Suprapubic skin (tissue), 4 donors: ENCODE measurements at regions not wholly inside any gene's neighbourhood (a gene's known extent, or its start where the extent isn't known, plus 50 kb on each side); places are given as distances from the start of the nearest gene placed in this dataset.

Experiments used
- DNase-seq, 2 donors: peaks; one replicate each; pipeline ENCODE4 v3.0.0-alpha.2; 2019; ENCODE audit warnings: low spot score in 2 of 2
- H3K27ac ChIP-seq: fragments of 200-600 bp; sonication (generic); one replicate; pipeline ENCODE4 v1.5.1; 2019
- H3K27me3 ChIP-seq: fragments of 200-600 bp; sonication (generic); one replicate; pipeline ENCODE4 v1.5.1; 2019
- H3K36me3 ChIP-seq: fragments of 200-600 bp; sonication (generic); one replicate; pipeline ENCODE4 v1.5.1; 2019
- H3K4me1 ChIP-seq: fragments of 200-600 bp; sonication (generic); one replicate; pipeline ENCODE4 v1.5.1; 2019
- H3K4me3 ChIP-seq: fragments of 200-600 bp; sonication (generic); one replicate; pipeline ENCODE4 v1.5.1; 2019; ENCODE audit warnings: mild to moderate bottlenecking
- H3K9me3 ChIP-seq: fragments of 200-600 bp; sonication (generic); one replicate; pipeline ENCODE4 v1.5.1; 2019
- EP300 ChIP-seq: sonication (generic); formaldehyde crosslinking; IDR thresholded peaks from one replicate; pipeline ENCODE4 v1.6.1; 2017; ENCODE audit warnings: antibody characterized with exemption
- POLR2A ChIP-seq, 2 donors: fragments of 450-650 bp; IDR thresholded peaks; one replicate each; pipeline ENCODE4 v1.6.1; 2017; ENCODE audit warnings: antibody characterized with exemption in 2 of 2, mild to moderate bottlenecking in 2 of 2, moderate library complexity in 2 of 2
- POLR2AphosphoS5 ChIP-seq, 3 donors: sonication (generic); formaldehyde crosslinking; IDR thresholded peaks; one replicate each; pipeline ENCODE4 v1.6.1; 2017; ENCODE audit warnings: antibody characterized with exemption in 3 of 3
- WGBS: methylation state at CpG from one replicate; pipeline ENCODE4 v1.1.5; 2018; 5-methylcytosine and 5-hydroxymethylcytosine counted together
- TF ChIP-seq, protein P1 (sequence below), 2 donors: fragments of 200-600 bp in 1 of 2; fragments of 450-650 bp in 1 of 2; sonication (generic) in 1 of 2; IDR thresholded peaks; one replicate each; pipeline ENCODE4 v1.5.1; 2016 to 2019; ENCODE audit warnings: antibody characterized with exemption in 2 of 2, mild to moderate bottlenecking in 1 of 2, moderate library complexity in 1 of 2

DNA sequence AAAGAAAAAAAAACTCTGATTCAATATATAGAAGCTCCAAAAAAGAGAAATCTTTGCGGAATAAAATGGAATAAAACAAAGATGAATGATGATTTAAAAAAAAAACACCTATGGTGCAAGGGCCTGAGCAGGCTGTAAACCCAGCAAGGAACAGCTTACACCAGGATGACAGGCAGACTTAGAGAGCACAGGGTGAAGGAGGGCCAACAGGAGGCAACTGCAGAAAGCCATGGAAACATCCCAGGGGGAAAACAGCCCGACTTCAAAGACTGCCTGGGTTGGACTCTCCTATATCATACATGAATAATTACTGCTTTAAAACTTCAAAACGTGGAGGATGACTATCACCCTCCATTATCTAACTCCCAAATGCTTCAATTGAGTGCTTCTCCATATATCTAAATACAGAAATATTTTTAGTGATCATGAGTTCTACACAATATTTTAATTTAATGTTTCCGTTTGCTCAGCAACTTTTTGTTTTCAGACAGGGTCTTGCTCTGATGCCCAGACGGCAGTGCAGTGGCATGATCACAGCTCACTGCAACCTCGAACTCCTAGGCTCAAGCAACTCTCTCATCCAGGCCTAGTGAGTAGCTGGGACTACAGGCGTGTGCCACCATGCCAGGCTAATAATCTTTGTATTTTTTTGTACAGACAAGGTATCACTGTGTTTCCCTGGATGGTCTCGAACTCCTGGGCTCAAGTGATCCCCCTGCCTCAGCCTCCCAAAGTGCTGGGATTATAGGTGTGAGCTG lies 456.2 kb downstream of the TBL1XR1 start:
- Histone ChIP-seq H3K27me3 (no peaks in the 10 kb centered on the region), H3K9me3 (no peaks in the 10 kb centered on the region), H3K4me3 (no peak overlapping the region), H3K4me1 (no peaks in the 10 kb centered on the region), H3K36me3 (no peaks in the 10 kb centered on the region), H3K27ac (no peak overlapping the region)
- WGBS = 72% methylated on average over 8 of the region's 8 CpGs
- no peak for DNase-seq
- no peak for TF ChIP-seq POLR2A (IDR thresholded peaks at IDR 0.05)
- no peak for TF ChIP-seq EP300
- TF ChIP-seq, protein P1, sequence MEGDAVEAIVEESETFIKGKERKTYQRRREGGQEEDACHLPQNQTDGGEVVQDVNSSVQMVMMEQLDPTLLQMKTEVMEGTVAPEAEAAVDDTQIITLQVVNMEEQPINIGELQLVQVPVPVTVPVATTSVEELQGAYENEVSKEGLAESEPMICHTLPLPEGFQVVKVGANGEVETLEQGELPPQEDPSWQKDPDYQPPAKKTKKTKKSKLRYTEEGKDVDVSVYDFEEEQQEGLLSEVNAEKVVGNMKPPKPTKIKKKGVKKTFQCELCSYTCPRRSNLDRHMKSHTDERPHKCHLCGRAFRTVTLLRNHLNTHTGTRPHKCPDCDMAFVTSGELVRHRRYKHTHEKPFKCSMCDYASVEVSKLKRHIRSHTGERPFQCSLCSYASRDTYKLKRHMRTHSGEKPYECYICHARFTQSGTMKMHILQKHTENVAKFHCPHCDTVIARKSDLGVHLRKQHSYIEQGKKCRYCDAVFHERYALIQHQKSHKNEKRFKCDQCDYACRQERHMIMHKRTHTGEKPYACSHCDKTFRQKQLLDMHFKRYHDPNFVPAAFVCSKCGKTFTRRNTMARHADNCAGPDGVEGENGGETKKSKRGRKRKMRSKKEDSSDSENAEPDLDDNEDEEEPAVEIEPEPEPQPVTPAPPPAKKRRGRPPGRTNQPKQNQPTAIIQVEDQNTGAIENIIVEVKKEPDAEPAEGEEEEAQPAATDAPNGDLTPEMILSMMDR (IDR thresholded peaks at IDR 0.05) = no peak

DNA sequence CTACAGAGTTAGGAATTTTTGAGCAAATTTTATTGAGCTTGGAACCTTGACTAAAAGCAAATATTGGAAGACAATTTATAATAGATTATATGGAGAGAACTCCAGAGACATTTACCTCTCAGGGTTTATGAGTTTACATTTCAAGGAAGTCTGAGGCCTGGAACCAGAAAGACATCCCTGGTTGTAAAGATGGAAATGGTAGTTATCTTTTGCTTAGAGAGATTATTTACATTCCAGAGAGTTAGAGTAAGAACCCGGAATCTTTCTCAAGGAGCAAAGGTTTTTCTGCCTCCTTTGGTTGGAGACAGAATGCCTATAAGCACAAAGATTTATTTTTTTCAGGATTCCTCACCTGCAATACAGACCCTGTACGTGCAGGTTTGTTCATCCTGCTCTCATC lies 458.1 kb downstream of the TBL1XR1 start:
- Histone ChIP-seq H3K4me1 (no peaks in the 10 kb centered on the region), H3K27me3 (no peaks in the 10 kb centered on the region), H3K36me3 (no peaks in the 10 kb centered on the region), H3K4me3 (no peak overlapping the region), H3K27ac (no peak overlapping the region), H3K9me3 (no peaks in the 10 kb centered on the region)
- 59% methylated on average over 2 of the region's 2 CpGs for WGBS
- TF ChIP-seq POLR2A (IDR thresholded peaks at IDR 0.05) (no peak), POLR2AphosphoS5 (IDR thresholded peaks at IDR 0.05) (no peak), EP300 (no peak)
- TF ChIP-seq, protein P1 (IDR thresholded peaks at IDR 0.05) = no peak
- DNase-seq = no peak

DNA sequence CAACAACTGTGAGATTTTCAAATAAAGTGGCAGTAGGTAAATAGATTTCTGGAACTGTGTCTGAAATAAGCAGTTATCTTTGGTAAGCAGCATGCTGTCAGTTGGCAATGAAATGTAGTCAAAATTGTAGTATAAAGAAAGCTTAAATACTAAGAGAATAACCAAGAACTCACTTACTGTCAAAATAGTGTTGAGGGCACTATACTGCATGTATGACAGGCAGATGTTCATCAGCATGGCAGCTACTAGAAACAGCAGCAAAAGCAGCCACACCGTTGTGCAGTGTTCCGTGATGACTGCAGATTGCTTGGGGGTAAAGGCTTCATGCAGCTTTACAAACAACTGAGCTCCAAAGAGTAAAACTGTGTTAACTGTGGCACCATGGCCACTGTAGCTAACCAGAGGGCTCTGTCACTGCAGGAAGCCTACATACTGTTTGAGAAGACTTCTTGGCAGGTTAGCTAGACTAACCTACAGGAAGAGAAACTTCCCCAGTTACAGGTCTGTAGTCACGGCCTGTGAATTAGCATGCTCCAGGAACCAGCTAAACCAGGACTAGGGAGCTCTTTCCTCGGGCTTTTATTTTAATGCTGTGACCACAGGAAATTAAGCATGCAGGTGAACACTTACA lies 459.7 kb downstream of the TBL1XR1 start:
- DNase-seq = no peak
- Histone ChIP-seq H3K27ac (no peak overlapping the region), H3K4me1 (no peaks in the 10 kb centered on the region), H3K36me3 (no peaks in the 10 kb centered on the region), H3K4me3 (no peak overlapping the region), H3K27me3 (no peaks in the 10 kb centered on the region), H3K9me3 (no peaks in the 10 kb centered on the region)
- TF ChIP-seq POLR2A (IDR thresholded peaks at IDR 0.05) = no peak
- TF ChIP-seq, protein P1 (IDR thresholded peaks at IDR 0.05) = no peak
- WGBS = 77% methylated on average over 4 of the region's 4 CpGs

DNA sequence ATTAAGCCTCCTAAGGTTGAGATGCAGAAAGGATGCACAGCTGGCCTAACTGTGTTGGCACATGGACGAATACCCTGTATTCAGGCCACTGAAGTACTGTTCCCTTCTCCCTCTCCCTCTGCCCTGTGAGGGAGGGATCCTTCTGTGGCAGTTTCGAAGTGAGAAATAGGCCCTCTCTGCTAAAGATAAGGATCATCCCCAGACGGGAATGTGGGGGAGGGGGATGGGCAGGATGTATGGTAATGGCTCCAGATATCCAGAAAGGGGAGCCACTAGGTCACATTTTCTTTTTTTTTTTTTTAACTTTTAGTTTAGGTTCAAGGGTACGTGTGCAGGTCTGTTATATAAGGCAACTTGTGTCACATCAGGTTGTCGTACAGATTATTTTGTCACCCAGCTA lies 463.1 kb downstream of the TBL1XR1 start:
- WGBS = 65% methylated on average over 5 of the region's 5 CpGs
- Histone ChIP-seq H3K4me1 (no peaks in the 10 kb centered on the region), H3K27ac (no peak overlapping the region), H3K9me3 (no peaks in the 10 kb centered on the region), H3K36me3 (no peaks in the 10 kb centered on the region), H3K4me3 (no peak overlapping the region), H3K27me3 (no peaks in the 10 kb centered on the region)
- TF ChIP-seq POLR2A (IDR thresholded peaks at IDR 0.05) = no peak
- no peak for TF ChIP-seq EP300
- TF ChIP-seq, protein P1 (IDR thresholded peaks at IDR 0.05) = no peak
- no peak for TF ChIP-seq POLR2AphosphoS5 (IDR thresholded peaks at IDR 0.05)
- DNase-seq = no peak

DNA sequence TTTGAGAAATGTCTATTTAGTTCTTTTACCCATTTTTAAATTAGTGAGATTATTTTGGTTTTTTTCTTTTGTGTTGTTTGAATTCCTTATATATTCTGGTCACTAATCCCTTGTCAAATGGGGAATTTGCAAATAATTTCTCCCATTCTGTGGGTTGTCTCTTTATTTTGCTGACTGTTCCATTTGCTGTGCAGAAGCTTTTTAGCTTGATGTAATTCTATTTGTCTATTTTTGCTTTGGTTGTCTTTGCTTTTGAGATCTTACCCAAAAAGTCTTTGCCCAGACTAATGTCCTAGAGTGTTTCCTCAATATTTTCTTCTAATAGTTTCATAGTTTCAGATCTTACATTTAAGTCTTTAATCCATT lies 472.9 kb downstream of the TBL1XR1 start:
- H3K36me3 ChIP-seq = no peaks in the 10 kb centered on the region
- TF ChIP-seq, protein P1 (IDR thresholded peaks at IDR 0.05) = no peak
- TF ChIP-seq POLR2AphosphoS5 (IDR thresholded peaks at IDR 0.05) = no peak
- no peak for TF ChIP-seq POLR2A (IDR thresholded peaks at IDR 0.05)
- no peak for TF ChIP-seq EP300
- H3K4me1 ChIP-seq = no peaks in the 10 kb centered on the region
- no peak overlapping the region for H3K27ac ChIP-seq
- H3K9me3 ChIP-seq = no peaks in the 10 kb centered on the region
- H3K27me3 ChIP-seq = no peaks in the 10 kb centered on the region
- DNase-seq = no peak
- H3K4me3 ChIP-seq = no peak overlapping the region
